ENCODE measurements at regions not wholly inside any gene's neighbourhood (a gene's known extent, or its start where the extent isn't known, plus 50 kb on each side); places are given as distances from the start of the nearest gene placed in this dataset.

DNA sequence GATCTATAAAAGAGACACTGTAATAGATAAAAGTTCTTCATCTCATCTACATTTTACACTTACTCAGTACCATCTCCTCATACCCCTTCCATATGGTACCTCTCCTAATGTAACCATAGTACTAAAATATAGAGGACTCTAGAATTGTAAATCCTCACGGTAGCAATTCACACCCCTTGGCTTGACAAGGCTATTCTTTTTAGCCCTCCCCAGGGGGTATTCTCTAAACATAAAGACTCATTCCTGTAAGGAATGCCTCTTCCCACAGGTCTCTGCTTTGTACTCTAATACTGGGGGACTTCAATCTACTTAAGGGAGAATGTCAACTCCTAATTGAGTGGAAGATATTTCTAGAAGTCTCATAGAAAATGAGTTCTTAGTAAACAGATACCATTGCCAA, 85.9 kb downstream of the VIP start:
- DNase-seq (ENCODE audit: low read depth) = no peak
- H3K4me3 ChIP-seq (ENCODE audit: low read depth, low read length) = no peak overlapping the region
- TF ChIP-seq, protein P1, sequence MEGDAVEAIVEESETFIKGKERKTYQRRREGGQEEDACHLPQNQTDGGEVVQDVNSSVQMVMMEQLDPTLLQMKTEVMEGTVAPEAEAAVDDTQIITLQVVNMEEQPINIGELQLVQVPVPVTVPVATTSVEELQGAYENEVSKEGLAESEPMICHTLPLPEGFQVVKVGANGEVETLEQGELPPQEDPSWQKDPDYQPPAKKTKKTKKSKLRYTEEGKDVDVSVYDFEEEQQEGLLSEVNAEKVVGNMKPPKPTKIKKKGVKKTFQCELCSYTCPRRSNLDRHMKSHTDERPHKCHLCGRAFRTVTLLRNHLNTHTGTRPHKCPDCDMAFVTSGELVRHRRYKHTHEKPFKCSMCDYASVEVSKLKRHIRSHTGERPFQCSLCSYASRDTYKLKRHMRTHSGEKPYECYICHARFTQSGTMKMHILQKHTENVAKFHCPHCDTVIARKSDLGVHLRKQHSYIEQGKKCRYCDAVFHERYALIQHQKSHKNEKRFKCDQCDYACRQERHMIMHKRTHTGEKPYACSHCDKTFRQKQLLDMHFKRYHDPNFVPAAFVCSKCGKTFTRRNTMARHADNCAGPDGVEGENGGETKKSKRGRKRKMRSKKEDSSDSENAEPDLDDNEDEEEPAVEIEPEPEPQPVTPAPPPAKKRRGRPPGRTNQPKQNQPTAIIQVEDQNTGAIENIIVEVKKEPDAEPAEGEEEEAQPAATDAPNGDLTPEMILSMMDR (conservative IDR thresholded peaks at IDR 0.05; ENCODE audit: low read depth, low read length) = no peak

DNA sequence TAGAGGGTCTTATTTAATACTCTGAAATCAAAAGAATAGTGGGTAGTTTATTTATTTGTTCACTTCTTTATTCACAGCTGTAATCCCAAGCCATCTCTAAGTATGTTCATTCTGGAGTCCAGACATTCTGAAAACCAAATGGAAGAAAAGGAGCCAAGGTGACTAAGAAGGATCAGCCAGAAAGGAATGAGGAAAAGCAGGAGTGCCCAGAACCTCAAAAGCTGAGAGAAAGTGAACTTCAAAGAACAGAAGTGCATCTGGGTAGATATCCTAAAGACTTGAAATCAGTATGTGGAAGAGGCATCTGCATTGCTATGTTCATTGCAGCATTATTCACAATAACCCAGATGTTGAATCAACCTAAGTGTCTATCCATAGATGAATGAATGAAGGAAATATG, 94.8 kb downstream of the VIP start:
- DNase-seq (ENCODE audit: low read depth) = no peak
- TF ChIP-seq, protein P1 (conservative IDR thresholded peaks at IDR 0.05; ENCODE audit: low read depth, low read length) = no peak
- H3K4me3 ChIP-seq (ENCODE audit: low read depth, low read length) = no peak overlapping the region

DNA sequence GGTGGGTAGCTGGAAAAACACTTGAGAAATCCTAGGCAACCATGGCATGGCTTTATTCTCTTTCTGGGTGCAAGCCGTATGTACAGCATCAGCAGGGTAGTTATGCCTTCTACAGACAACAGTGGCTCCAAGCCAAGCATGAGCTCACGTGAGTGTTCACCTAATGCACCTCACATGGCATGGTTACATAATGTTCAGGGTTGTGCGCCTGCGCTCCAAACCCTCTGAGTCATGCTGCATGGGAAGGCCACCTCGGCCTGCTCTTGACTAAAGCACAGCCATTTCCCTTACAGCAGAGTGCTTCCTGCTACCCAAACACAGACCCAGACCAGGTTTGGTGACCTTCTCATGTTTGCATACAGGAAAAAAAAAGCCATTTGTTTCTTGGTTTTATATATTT, 96.2 kb downstream of the VIP start:
- TF ChIP-seq, protein P1 (conservative IDR thresholded peaks at IDR 0.05; ENCODE audit: low read depth, low read length) = no peak
- no peak for DNase-seq (ENCODE audit: low read depth)
- H3K4me3 ChIP-seq (ENCODE audit: low read depth, low read length) = no peak overlapping the region

DNA sequence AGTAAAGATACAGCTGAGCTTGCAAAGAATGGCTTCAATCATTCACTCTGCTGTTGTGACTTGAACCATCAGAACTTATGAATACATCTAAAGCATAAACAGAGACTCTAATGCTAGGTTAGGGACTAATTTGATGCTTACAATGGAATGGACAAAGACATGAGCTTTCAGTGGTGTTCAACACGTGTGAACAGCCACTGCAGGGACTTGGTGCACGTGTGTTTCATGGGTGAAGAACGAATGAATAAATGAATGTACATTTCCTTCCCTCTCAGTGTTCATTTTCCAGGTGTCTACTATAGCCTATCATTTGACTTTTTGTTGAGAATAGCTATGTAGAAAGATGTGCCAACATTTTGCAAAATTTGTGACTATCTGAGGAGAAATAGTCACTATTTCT, 98.3 kb downstream of the VIP start:
- TF ChIP-seq, protein P1 (conservative IDR thresholded peaks at IDR 0.05; ENCODE audit: low read depth, low read length) = no peak
- H3K4me3 ChIP-seq (ENCODE audit: low read depth, low read length) = no peak overlapping the region
- no peak for DNase-seq (ENCODE audit: low read depth)

DNA sequence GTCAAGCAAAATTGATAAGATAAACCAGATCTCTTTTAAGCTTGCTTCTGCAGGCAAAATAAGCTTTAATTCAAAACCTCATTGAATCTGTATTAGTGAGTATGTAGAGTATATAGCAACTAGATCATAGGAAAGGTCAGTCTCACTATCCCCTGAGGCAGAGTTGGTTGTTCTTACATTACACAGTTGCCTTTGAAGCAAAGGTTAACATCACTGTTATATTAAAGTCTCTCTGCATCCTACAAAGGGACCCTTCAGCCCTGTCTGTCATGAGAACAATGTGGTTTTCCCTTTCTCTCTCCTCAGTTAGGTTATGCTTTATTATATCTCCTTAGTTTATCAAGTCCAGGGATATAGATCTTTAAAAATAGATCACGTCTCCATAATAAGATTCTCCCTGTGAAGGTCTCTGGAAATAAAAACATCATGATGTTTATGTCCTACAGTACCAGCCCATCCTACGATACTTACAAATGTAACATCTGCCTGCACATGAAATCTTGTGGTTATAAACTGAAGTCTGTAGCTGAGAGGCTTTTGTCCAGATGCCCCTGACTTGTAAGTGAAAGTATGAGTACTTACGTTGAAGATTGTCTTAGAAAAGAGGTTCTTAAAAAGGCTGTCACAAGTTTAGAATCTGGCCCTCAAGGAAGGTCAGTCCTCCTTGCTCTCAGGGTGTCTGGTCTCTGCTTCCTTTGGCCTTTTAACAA, 103.6 kb downstream of the VIP start:
- DNase-seq (ENCODE audit: low read depth) = no peak
- TF ChIP-seq, protein P1 (conservative IDR thresholded peaks at IDR 0.05; ENCODE audit: low read depth, low read length) = no peak
- no peak overlapping the region for H3K4me3 ChIP-seq (ENCODE audit: low read depth, low read length)

DNA sequence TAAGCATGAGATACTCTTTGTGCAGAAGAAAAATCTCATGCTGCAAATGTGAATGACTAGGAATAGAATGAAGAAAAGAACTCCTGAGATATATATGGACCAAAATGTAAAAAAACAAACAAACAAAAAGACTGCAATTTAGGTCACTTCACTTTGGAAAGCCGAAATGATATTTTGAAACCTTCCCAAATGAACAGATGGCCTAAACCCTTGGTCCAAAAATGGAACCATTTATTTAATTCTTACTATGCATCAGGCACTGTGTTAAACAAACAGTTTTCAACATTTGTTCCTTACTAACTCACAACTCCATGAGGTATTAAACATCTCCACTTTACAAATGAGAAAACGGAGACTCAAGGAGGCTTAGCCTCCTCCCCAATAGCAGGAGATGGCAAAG, 107.5 kb downstream of the VIP start:
- DNase-seq (ENCODE audit: low read depth) = no peak
- H3K4me3 ChIP-seq (ENCODE audit: low read depth, low read length) = no peak overlapping the region
- TF ChIP-seq, protein P1 (conservative IDR thresholded peaks at IDR 0.05; ENCODE audit: low read depth, low read length) = no peak

DNA sequence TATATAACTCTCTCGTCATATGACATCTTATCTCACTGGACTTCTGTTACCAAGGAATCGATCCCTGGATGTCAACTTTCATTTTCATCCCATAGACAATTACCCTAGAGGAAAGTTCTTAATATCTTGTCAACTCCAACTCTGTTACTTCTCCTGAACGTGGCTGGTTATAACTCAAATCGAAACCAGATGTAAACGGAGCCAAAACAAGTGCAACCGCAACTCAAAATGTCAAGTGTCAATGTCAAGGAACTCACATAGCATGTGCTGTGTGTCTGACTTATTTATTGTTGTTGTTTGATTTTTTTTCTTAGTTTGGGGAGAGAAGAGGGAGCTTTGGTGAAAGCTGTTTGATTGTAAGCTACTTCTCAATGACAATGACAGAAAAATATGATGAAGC, 108.6 kb downstream of the VIP start:
- DNase-seq (ENCODE audit: low read depth) = no peak
- TF ChIP-seq, protein P1 (conservative IDR thresholded peaks at IDR 0.05; ENCODE audit: low read depth, low read length) = no peak
- no peak overlapping the region for H3K4me3 ChIP-seq (ENCODE audit: low read depth, low read length)
